GM06990 (cell line): ENCODE measurements at regions not wholly inside any gene's neighbourhood (a gene's known extent, or its start where the extent isn't known, plus 50 kb on each side); places are given as distances from the start of the nearest gene placed in this dataset.

Source experiments
- DNase-seq: peaks from one replicate; pipeline ENCODE4 v3.0.0-alpha.2; 2011; ENCODE audit not compliant: insufficient read length; ENCODE audit errors: extremely low read depth
- H3K27me3 ChIP-seq: replicated peaks from 2 replicates; pipeline ENCODE4 v1.6.0; 2011; ENCODE audit warnings: low read length; ENCODE audit not compliant: control insufficient read depth, insufficient read depth
- H3K36me3 ChIP-seq: 2 replicates; pipeline ENCODE4 v1.5.1; 2011; ENCODE audit warnings: low read length; ENCODE audit not compliant: control insufficient read depth, insufficient read depth
- H3K4me3 ChIP-seq: replicated peaks from 2 replicates; pipeline ENCODE4 v1.5.1; 2011; ENCODE audit warnings: low read depth, mild to moderate bottlenecking, control low read depth, low read length
- TF ChIP-seq, protein P1 (sequence below): IDR thresholded peaks from 2 replicates; pipeline ENCODE4 v1.5.1; 2011; ENCODE audit warnings: low read length, control low read depth, mild to moderate bottlenecking, inconsistent platforms; ENCODE audit not compliant: insufficient read depth, poor library complexity, severe bottlenecking

DNA sequence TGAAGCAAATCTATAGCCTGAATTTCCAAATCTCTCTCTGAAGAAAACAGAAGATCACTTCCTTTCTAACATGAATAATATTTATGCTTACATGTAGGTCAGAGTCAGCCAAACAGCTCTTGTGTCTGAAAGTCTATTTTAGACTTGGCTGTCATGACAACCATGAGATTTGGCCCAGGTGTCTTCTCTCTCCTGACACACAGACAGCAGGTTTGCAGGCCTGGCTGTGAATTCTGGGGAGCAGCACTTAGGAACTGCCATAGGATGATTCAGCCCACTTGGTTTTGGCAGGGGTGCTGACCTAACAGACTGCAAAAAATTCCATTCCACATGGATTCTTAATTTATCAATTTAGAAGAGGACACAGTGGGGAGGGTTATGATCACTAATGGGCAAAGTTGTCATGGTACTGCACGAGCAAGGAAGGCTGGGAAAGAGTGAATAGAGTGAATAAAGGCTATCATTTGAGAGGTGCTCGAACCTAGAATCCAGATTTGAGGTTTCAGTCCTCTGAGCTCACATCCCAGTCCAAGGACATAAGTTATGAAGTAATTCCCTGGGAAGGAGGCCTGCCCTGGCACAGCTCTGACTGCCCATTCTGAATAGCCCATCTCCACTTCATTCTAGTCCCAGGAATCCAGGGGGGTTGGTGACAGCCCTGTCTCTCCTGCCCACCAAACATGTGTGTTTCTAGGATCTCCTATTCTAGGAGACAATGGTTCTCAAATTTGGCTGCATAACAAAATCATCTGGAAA lies 453.9 kb upstream of the TRIB2 start:
- peak; percentile 29 for DNase-seq
- Histone ChIP-seq H3K4me3 (no peak overlapping the region), H3K36me3 (no peaks in the 10 kb centered on the region), H3K27me3 (no peaks in the 10 kb centered on the region)
- TF ChIP-seq, protein P1, sequence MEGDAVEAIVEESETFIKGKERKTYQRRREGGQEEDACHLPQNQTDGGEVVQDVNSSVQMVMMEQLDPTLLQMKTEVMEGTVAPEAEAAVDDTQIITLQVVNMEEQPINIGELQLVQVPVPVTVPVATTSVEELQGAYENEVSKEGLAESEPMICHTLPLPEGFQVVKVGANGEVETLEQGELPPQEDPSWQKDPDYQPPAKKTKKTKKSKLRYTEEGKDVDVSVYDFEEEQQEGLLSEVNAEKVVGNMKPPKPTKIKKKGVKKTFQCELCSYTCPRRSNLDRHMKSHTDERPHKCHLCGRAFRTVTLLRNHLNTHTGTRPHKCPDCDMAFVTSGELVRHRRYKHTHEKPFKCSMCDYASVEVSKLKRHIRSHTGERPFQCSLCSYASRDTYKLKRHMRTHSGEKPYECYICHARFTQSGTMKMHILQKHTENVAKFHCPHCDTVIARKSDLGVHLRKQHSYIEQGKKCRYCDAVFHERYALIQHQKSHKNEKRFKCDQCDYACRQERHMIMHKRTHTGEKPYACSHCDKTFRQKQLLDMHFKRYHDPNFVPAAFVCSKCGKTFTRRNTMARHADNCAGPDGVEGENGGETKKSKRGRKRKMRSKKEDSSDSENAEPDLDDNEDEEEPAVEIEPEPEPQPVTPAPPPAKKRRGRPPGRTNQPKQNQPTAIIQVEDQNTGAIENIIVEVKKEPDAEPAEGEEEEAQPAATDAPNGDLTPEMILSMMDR = no peak

DNA sequence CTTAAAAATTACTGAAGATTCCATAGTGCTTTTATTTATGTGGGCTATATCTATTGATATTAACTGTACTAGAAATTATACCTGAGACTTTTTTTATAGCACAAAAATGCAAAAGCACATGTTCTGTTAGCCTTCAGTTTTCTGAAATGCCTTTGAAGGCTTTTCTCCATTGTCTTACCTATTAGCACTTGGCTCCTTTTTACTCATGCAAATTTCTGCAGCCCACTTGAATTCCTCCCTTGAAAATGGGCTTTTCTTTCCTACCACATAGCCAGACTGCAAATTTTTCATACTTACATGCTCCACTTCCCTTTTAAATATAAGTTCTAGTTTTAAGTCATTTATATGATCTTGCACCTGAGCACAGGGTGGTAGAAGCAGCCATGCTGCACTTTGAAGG lies 453.0 kb upstream of the TRIB2 start:
- TF ChIP-seq, protein P1 = no peak
- no peak overlapping the region for H3K4me3 ChIP-seq
- DNase-seq = no peak
- no peaks in the 10 kb centered on the region for H3K36me3 ChIP-seq
- H3K27me3 ChIP-seq = no peaks in the 10 kb centered on the region

DNA sequence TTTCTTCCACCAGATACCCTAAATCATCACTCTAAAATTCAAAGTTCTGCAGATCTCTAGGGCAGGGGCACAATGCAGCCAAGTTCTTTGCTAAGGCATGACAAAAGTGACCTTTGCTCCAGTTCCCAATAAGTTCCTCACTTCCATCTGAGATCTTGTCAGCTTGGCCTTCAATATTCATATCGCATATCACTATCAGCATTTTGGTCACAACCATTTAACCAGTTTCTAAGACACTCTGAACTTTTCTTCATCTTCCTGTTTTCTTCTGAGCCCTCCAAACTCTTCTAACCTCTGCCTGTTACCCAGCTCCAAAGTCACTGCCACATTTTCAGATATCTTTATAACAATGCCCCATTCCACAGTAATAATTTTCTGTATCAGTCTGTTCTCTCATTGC lies 452.6 kb upstream of the TRIB2 start:
- DNase-seq = no peak
- H3K27me3 ChIP-seq = no peaks in the 10 kb centered on the region
- TF ChIP-seq, protein P1 = no peak
- no peak overlapping the region for H3K4me3 ChIP-seq
- H3K36me3 ChIP-seq = no peaks in the 10 kb centered on the region

DNA sequence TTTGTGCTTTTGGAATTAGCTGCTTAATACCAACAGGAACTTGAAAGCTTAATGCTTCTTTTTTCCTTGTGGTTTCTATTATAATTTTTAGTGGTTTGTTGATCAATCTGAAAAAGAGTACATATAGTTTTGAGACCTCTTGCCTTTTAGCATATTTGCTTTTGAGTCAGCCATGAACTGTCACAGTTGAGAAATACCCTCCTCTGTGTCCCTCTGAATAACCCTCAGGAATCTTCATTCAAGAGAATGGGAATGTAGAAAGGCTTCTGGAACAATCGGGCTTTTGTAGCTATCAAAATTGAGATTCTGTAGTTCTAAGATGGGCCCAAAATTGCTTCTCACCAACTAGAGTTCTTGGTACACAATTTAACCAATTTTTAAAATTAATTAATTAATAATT lies 451.1 kb upstream of the TRIB2 start:
- H3K4me3 ChIP-seq = no peak overlapping the region
- DNase-seq = no peak
- no peaks in the 10 kb centered on the region for H3K36me3 ChIP-seq
- no peaks in the 10 kb centered on the region for H3K27me3 ChIP-seq
- TF ChIP-seq, protein P1 = no peak

DNA sequence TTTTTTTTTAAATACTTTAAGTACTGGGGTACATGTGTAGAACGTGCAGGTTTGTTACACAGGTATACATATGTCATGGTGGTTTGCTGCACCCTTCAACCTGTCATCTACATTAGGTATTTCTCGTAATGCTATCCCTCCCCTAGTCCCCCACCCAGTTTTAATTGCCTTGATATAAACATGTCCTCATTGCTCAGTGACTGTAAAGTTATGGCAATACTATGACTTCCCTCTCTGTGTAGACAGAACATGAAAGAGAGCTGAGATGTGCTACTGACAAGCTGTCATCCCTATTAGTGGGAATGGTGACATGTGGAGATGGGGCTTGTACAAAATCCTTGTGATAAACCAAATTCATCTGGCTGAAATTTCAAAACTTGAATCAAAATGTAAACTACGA lies 449.7 kb upstream of the TRIB2 start:
- H3K27me3 ChIP-seq = no peaks in the 10 kb centered on the region

More for the DNA sequence above, 449.7 kb upstream of the TRIB2 start:
- no peak overlapping the region for H3K4me3 ChIP-seq
- TF ChIP-seq, protein P1 = no peak
- no peak for DNase-seq
- H3K36me3 ChIP-seq = no peaks in the 10 kb centered on the region
